SK-N-DZ (cell line): ENCODE measurements at regions not wholly inside any gene's neighbourhood (a gene's known extent, or its start where the extent isn't known, plus 50 kb on each side); places are given as distances from the start of the nearest gene placed in this dataset.

Source experiments
- DNase-seq: peaks from one replicate; pipeline ENCODE4 v3.0.0-alpha.2; 2015; ENCODE audit warnings: low spot score

GRCh38 chr13:83333614-83334388 lies 548.5 kb downstream of the SLITRK1 start:
- DNase-seq = no peak

DNA sequence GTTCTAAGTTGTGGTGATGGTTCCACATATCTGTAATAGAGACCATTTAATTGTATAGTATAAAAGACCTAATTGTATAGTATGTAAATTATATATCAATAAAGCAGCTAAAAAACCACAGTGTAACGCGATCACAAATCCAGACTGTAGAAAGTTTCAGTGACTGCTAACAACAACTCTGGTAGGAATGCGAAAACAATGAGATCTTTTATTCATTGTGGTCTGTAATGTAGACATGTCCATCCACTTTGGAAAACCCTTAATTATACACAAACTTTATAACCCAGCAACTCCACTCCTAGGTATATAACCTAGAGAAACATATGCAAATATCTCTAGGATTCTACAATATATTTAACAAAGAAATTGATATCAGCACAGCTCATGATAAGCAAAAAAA lies 549.5 kb downstream of the SLITRK1 start:
- no peak for DNase-seq

DNA sequence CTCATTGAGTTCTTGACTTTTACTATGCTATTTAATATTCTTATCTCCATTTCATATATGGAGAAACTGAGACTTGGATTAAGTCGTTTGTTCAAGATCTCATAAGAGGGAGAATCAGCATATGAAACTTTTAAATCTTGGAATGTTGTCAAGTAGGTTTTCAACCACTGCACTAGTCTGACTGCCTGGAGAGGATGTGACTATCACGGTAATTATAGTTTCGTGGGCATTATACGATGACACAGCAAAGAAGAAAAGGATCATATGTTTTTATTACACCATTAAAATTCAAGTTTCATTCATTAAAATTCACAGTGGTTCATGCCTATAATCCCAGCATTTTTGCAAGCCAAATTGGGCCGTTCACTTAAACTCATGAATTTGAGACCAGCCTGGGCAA lies 555.2 kb downstream of the SLITRK1 start:
- DNase-seq = no peak

- no peak for DNase-seq
Measured at GRCh38 chr13:83325125-83325853, 557.0 kb downstream of the SLITRK1 start.

GRCh38 chr13:83311886-83312577 lies 570.2 kb downstream of the SLITRK1 start:
- DNase-seq = no peak

GRCh38 chr13:83298617-83299016 lies 583.7 kb downstream of the SLITRK1 start:
- no peak for DNase-seq

GRCh38 chr13:83297586-83298290 lies 584.5 kb downstream of the SLITRK1 start:
- no peak for DNase-seq

DNA sequence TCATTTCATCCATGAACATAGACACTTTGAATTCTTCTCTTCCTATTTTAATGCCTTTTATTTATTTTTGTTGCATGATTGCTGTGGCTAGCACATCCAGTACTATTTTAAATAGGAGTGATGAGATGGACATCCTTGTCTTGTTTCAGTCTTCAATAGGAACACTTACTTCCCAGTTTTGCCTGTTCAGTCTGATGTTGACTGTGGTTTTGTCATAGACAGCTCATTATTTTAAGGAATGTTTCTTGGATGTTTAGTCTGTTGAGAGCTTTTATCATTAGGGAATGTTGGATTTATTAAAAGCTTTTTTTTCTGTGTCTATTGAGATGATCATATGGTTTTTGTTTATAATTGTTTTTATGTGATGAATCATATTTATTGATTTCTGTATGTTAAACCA lies 586.6 kb downstream of the SLITRK1 start:
- no peak for DNase-seq

GRCh38 chr13:83286737-83287136 lies 595.5 kb downstream of the SLITRK1 start:
- DNase-seq = no peak

GRCh38 chr13:83281654-83282053 lies 600.6 kb downstream of the SLITRK1 start:
- DNase-seq = no peak

- no peak for DNase-seq
Measured at GRCh38 chr13:83274679-83275078, 607.6 kb downstream of the SLITRK1 start.

DNA sequence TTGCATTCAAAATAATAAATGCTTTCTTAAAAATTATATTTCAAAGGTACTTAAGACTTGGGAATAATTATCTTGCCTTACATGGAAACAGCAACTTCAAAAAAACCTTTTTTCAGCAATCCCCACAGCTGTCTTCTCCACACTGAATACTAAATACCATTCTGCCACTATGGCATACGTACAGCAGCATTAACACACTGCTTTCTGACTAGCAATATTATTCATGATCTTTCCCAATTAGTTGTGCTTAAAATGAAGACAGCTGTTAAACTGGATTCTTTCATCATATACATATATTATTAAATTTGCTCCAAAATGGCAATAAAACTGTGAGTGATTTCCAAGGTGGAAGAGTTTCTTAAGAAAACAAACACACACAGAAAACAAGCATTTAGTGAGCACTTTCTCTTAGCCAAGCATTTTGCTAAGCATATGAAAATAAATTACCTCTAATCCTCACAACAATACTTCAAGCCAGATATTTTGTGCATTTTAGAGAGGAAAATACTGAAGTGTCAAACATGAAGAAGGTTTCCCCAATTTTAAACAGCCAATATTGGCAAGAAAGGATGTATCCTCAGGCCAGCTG lies 609.5 kb downstream of the SLITRK1 start:
- DNase-seq = no peak

DNA sequence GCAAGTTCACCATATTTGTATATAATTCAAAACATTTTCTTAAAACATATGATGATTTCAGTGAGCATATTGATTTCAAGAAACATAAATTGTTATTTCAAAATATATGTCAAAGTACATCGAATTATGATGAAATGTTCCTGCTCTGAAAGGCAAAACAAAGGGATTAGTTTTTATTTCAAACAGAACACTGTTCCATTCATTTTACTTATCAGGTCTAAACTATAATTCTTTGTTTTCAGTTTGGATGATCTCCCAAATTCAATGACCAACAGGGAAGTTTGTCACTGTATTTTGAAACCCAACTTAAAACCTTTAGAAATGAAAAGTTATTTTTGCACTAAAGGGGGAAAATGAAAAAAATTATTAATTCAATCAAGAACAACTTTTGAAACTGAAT lies 610.2 kb downstream of the SLITRK1 start:
- DNase-seq = no peak

GRCh38 chr13:83265279-83265678 lies 617.0 kb downstream of the SLITRK1 start:
- no peak for DNase-seq

- DNase-seq = no peak
Measured at GRCh38 chr13:83248751-83249150, 633.5 kb downstream of the SLITRK1 start.

DNA sequence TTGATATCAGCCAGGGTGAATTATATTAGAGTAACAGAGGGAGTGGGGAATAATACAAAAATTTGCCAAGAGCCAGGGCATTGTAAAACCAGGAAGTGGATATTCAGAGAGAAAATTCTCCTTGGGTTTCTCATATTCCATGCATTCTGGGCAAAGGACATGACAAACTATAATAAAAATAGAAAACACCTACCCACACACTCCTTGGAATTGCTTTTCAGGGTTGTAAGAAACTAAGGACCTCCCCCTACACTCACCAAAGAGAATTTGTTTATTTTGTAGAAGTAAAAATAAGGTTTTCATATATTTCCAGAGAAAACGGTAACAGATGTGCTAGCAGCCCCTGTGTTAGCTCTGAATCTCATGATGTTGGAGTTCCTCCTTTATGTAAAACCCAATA lies 649.6 kb downstream of the SLITRK1 start:
- no peak for DNase-seq

GRCh38 chr13:83229574-83230305 lies 652.5 kb downstream of the SLITRK1 start:
- no peak for DNase-seq

DNA sequence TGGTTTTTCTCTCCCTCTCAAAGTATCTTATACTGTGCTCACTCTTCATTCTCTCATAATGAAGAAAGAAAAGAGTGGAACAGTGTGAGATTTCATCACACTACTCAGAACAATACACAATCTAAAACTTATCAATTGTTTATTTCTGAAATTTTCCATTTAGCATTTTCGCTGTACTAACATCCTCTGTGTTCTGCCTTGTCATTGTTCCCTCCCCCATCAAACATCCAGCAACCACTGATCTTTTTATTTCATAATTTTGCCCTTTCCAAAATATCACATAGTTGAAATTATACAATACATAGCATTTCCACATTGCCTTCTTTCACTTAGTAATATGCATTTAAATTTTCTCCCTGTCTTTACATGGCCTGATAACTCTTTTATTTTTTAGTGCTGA lies 658.7 kb downstream of the SLITRK1 start:
- DNase-seq = no peak

- no peak for DNase-seq
Measured at GRCh38 chr13:83221813-83222241, 660.4 kb downstream of the SLITRK1 start.

GRCh38 chr13:83221256-83221655 lies 661.0 kb downstream of the SLITRK1 start:
- DNase-seq = no peak

- no peak for DNase-seq
Measured at GRCh38 chr13:83220241-83220640, 662.0 kb downstream of the SLITRK1 start.
